NT2/D1 (cell line): ENCODE measurements at regions not wholly inside any gene's neighbourhood (a gene's known extent, or its start where the extent isn't known, plus 50 kb on each side); places are given as distances from the start of the nearest gene placed in this dataset.
"Not testable (repeated sequence)": the region's sequence is repeated elsewhere in the genome, so short reads cannot be mapped to it uniquely, and the experiment has no call there.

Experiments
- DNase-seq: peaks from one replicate; pipeline ENCODE4 v3.0.0-alpha.2; 2011; ENCODE audit warnings: low read depth, low spot score
- H3K27me3 ChIP-seq: 2 replicates; pipeline ENCODE4 v1.6.0; 2011; ENCODE audit warnings: mild to moderate bottlenecking; ENCODE audit not compliant: insufficient read length, insufficient read depth
- H3K36me3 ChIP-seq: 2 replicates; pipeline ENCODE4 v1.6.1; 2011; ENCODE audit warnings: mild to moderate bottlenecking, low read length, mixed read lengths; ENCODE audit not compliant: insufficient read depth, insufficient read length
- H3K4me1 ChIP-seq: 2 replicates; pipeline ENCODE4 v1.5.1; 2011; ENCODE audit not compliant: insufficient read depth, insufficient read length
- H3K4me3 ChIP-seq: 2 replicates; pipeline ENCODE4 v1.5.1; 2011; ENCODE audit warnings: low read depth; ENCODE audit not compliant: insufficient read length
- H3K9ac ChIP-seq: 2 replicates; pipeline ENCODE4 v1.6.0; 2011; ENCODE audit warnings: low read depth; ENCODE audit not compliant: insufficient read length
- H3K9me3 ChIP-seq: 2 replicates; pipeline ENCODE4 v1.5.1; 2011; ENCODE audit warnings: mild to moderate bottlenecking, low read length; ENCODE audit not compliant: insufficient read depth
- SUZ12 ChIP-seq: IDR thresholded peaks from 2 replicates; pipeline ENCODE4 v1.6.1; 2011; ENCODE audit not compliant: insufficient read length, insufficient read depth; ENCODE audit errors: extremely low read depth
- YY1 ChIP-seq: IDR thresholded peaks from 2 replicates; pipeline ENCODE4 v1.6.1; 2011; ENCODE audit not compliant: insufficient read length, insufficient read depth
- ZNF274 ChIP-seq: IDR thresholded peaks from 2 replicates; pipeline ENCODE4 v1.6.1; 2011; ENCODE audit warnings: mild to moderate bottlenecking, low read depth, low read length

GRCh38 chr2:117335967-117336366 lies 478.5 kb upstream of the DDX18 start:
- no peaks in the 10 kb centered on the region for H3K36me3 ChIP-seq
- TF ChIP-seq SUZ12, result no peak
- TF ChIP-seq ZNF274, result no peak
- TF ChIP-seq YY1, result no peak

GRCh38 chr2:117336496-117336895 lies 478.0 kb upstream of the DDX18 start:
- Histone ChIP-seq H3K36me3 (no peaks in the 10 kb centered on the region), H3K9ac (no peak overlapping the region), H3K4me1 (no peaks in the 10 kb centered on the region), H3K9me3 (no peaks in the 10 kb centered on the region), H3K4me3 (no peak overlapping the region), H3K27me3 (no peaks in the 10 kb centered on the region)
- DNase-seq, result no peak
- TF ChIP-seq YY1 (no peak), SUZ12 (no peak), ZNF274 (no peak)

More at GRCh38 chr2:117335967-117336366, 478.5 kb upstream of the DDX18 start:
- Histone ChIP-seq H3K4me1 (no peaks in the 10 kb centered on the region), H3K9ac (no peak overlapping the region), H3K9me3 (no peaks in the 10 kb centered on the region), H3K4me3 (no peak overlapping the region), H3K27me3 (no peaks in the 10 kb centered on the region)
- DNase-seq, result no peak

GRCh38 chr2:117337981-117338380 lies 476.5 kb upstream of the DDX18 start:
- DNase-seq, H3K9ac ChIP-seq: not testable (repeated sequence)

GRCh38 chr2:117339980-117340379 lies 474.5 kb upstream of the DDX18 start:
- Histone ChIP-seq H3K9me3 (no peaks in the 10 kb centered on the region), H3K4me1 (no peaks in the 10 kb centered on the region), H3K4me3 (no peak overlapping the region), H3K36me3 (no peaks in the 10 kb centered on the region), H3K9ac (no peak overlapping the region), H3K27me3 (no peaks in the 10 kb centered on the region)
- TF ChIP-seq YY1, result no peak
- no peak for TF ChIP-seq ZNF274
- TF ChIP-seq SUZ12, result no peak
- no peak for DNase-seq

More at GRCh38 chr2:117337981-117338380, 476.5 kb upstream of the DDX18 start:
- H3K9me3 ChIP-seq, H3K4me1 ChIP-seq, H3K4me3 ChIP-seq, H3K27me3 ChIP-seq, H3K36me3 ChIP-seq: not testable (repeated sequence)

- H3K4me3 ChIP-seq, result no peak overlapping the region
- no peaks in the 10 kb centered on the region for H3K9me3 ChIP-seq
- no peaks in the 10 kb centered on the region for H3K36me3 ChIP-seq
- no peak overlapping the region for H3K9ac ChIP-seq
- H3K27me3 ChIP-seq, result no peaks in the 10 kb centered on the region
- H3K4me1 ChIP-seq, result no peaks in the 10 kb centered on the region
- DNase-seq, result no peak
- no peak for TF ChIP-seq ZNF274
- no peak for TF ChIP-seq SUZ12
- no peak for TF ChIP-seq YY1
Observed at GRCh38 chr2:117341690-117342089, 472.8 kb upstream of the DDX18 start.

GRCh38 chr2:117342415-117342814 lies 472.1 kb upstream of the DDX18 start:
- Histone ChIP-seq H3K9me3 (no peaks in the 10 kb centered on the region), H3K36me3 (no peaks in the 10 kb centered on the region), H3K27me3 (no peaks in the 10 kb centered on the region), H3K9ac (no peak overlapping the region), H3K4me3 (no peak overlapping the region), H3K4me1 (no peaks in the 10 kb centered on the region)
- TF ChIP-seq YY1, result no peak
- TF ChIP-seq SUZ12, result no peak
- TF ChIP-seq ZNF274, result no peak
- DNase-seq, result no peak

GRCh38 chr2:117349687-117350086 lies 464.8 kb upstream of the DDX18 start:
- Histone ChIP-seq H3K4me1 (no peaks in the 10 kb centered on the region), H3K27me3 (no peaks in the 10 kb centered on the region), H3K9ac (no peak overlapping the region), H3K9me3 (no peaks in the 10 kb centered on the region), H3K36me3 (no peaks in the 10 kb centered on the region), H3K4me3 (no peak overlapping the region)
- TF ChIP-seq SUZ12 (no peak), ZNF274 (no peak), YY1 (no peak)
- no peak for DNase-seq

GRCh38 chr2:117351396-117351795 lies 463.1 kb upstream of the DDX18 start:
- Histone ChIP-seq H3K27me3 (no peaks in the 10 kb centered on the region), H3K4me3 (no peak overlapping the region), H3K9me3 (no peaks in the 10 kb centered on the region), H3K4me1 (no peaks in the 10 kb centered on the region), H3K36me3 (no peaks in the 10 kb centered on the region), H3K9ac (no peak overlapping the region)
- DNase-seq, result no peak
- TF ChIP-seq ZNF274 (no peak), SUZ12 (no peak), YY1 (no peak)
